SK-N-SH treated with all-trans-retinoic acid at 6 μM for 48 hours (cell line): ENCODE measurements at regions not wholly inside any gene's neighbourhood (a gene's known extent, or its start where the extent isn't known, plus 50 kb on each side); places are given as distances from the start of the nearest gene placed in this dataset.

Experiments used
- ATAC-seq: fragments of 200-7000 bp; cut with Tn5 transposase; 3 replicates; pipeline ENCODE4 v1.9.1; 2020; ENCODE audit warnings: mild to moderate bottlenecking, moderate library complexity
- ARNTL ChIP-seq: fragments of 450-650 bp; formaldehyde crosslinking; IDR thresholded peaks from 2 replicates; pipeline ENCODE4 v1.5.0; 2020; ENCODE audit warnings: low read depth, mild to moderate bottlenecking, moderate library complexity, borderline replicate concordance
- BACH2 ChIP-seq: fragments of 250-450 bp; sonication (Bioruptor Pico); IDR thresholded peaks from 2 replicates; pipeline ENCODE4 v1.9.0; 2021; ENCODE audit warnings: mild to moderate bottlenecking, borderline replicate concordance
- CREB5 ChIP-seq: fragments of 250-450 bp; sonication (Bioruptor Pico); IDR thresholded peaks from 2 replicates; pipeline ENCODE4 v1.5.1; 2020; ENCODE audit warnings: low read depth, mild to moderate bottlenecking, moderate library complexity
- CSDC2 ChIP-seq: fragments of 250-450 bp; sonication (Bioruptor Pico); IDR thresholded peaks from 2 replicates; pipeline ENCODE4 v1.5.0; 2020; ENCODE audit warnings: mild to moderate bottlenecking, moderate library complexity
- CSRNP3 ChIP-seq: fragments of 250-450 bp; sonication (Bioruptor Pico); IDR thresholded peaks from 2 replicates; pipeline ENCODE4 v1.5.1; 2021; ENCODE audit warnings: mild to moderate bottlenecking, moderate library complexity
- ESRRG ChIP-seq: fragments of 250-450 bp; sonication (Bioruptor Pico); IDR thresholded peaks from 2 replicates; pipeline ENCODE4 v1.6.1; 2021; ENCODE audit warnings: mild to moderate bottlenecking
- GLIS3 ChIP-seq: fragments of 250-450 bp; sonication (Bioruptor Pico); IDR thresholded peaks from 2 replicates; pipeline ENCODE4 v1.5.0; 2020; ENCODE audit warnings: mild to moderate bottlenecking, moderate library complexity
- ISL1 ChIP-seq: fragments of 250-450 bp; sonication (Bioruptor Pico); IDR thresholded peaks from 2 replicates; pipeline ENCODE4 v2.1.2; 2022; ENCODE audit warnings: mild to moderate bottlenecking, moderate library complexity
- OSR1 ChIP-seq: fragments of 250-450 bp; sonication (Bioruptor Pico); IDR thresholded peaks from 2 replicates; pipeline ENCODE4 v1.8.0; 2022; ENCODE audit warnings: moderate library complexity, mild to moderate bottlenecking, inconsistent platforms
- PATZ1 ChIP-seq: fragments of 250-450 bp; sonication (Bioruptor Pico); IDR thresholded peaks from 2 replicates; pipeline ENCODE4 v1.8.0; 2020; ENCODE audit warnings: mild to moderate bottlenecking, moderate library complexity, borderline replicate concordance
- PPARA ChIP-seq: fragments of 250-450 bp; sonication (Bioruptor Pico); IDR thresholded peaks from 2 replicates; pipeline ENCODE4 v1.5.0; 2020; ENCODE audit warnings: mild to moderate bottlenecking, borderline replicate concordance
- RARB ChIP-seq: fragments of 250-450 bp; sonication (Bioruptor Pico); IDR thresholded peaks from 2 replicates; pipeline ENCODE4 v1.8.0; 2021; ENCODE audit warnings: mild to moderate bottlenecking, moderate library complexity
- SNAI2 ChIP-seq: fragments of 250-450 bp; sonication (Bioruptor Pico); IDR thresholded peaks from 2 replicates; pipeline ENCODE4 v1.5.0; 2020; ENCODE audit warnings: mild to moderate bottlenecking, moderate library complexity
- TCF4 ChIP-seq: fragments of 250-450 bp; sonication (Bioruptor Pico); IDR thresholded peaks from 2 replicates; pipeline ENCODE4 v1.8.0; 2021; ENCODE audit warnings: mild to moderate bottlenecking, moderate library complexity, borderline replicate concordance
- TOX ChIP-seq: fragments of 250-450 bp; sonication (Bioruptor Pico); IDR thresholded peaks from 2 replicates; pipeline ENCODE4 v1.8.0; 2021; ENCODE audit warnings: mild to moderate bottlenecking, moderate library complexity, borderline replicate concordance
- TSHZ2 ChIP-seq: fragments of 250-450 bp; sonication (Bioruptor Pico); IDR thresholded peaks from 2 replicates; pipeline ENCODE4 v1.5.0; 2020; ENCODE audit warnings: mild to moderate bottlenecking, moderate library complexity
- ZC3H10 ChIP-seq: fragments of 250-450 bp; sonication (Bioruptor Pico); IDR thresholded peaks from 2 replicates; pipeline ENCODE4 v1.5.1; 2021; ENCODE audit warnings: mild to moderate bottlenecking, moderate library complexity
- ZFP3 ChIP-seq: fragments of 250-450 bp; sonication (Bioruptor Pico); IDR thresholded peaks from 2 replicates; pipeline ENCODE4 v1.5.0; 2020; ENCODE audit warnings: mild to moderate bottlenecking, moderate library complexity
- ZFP30 ChIP-seq: fragments of 450-650 bp; formaldehyde crosslinking; IDR thresholded peaks from 2 replicates; pipeline ENCODE4 v1.5.0; 2022; ENCODE audit warnings: mild to moderate bottlenecking, moderate library complexity
- ZNF70 ChIP-seq: fragments of 450-650 bp; formaldehyde crosslinking; IDR thresholded peaks from 2 replicates; pipeline ENCODE4 v1.5.0; 2020; ENCODE audit warnings: mild to moderate bottlenecking, moderate library complexity
- ZNF8 ChIP-seq: fragments of 450-650 bp; formaldehyde crosslinking; IDR thresholded peaks from 2 replicates; pipeline ENCODE4 v1.5.0; 2020; ENCODE audit warnings: mild to moderate bottlenecking, moderate library complexity

GRCh38 chr1:22221233-22221780 is 78.4 kb upstream of the WNT4 start:
- ATAC-seq: no peak
- TF ChIP-seq CSRNP3 (CRISPR knock-in tag) (no peak), ZFP3 (CRISPR knock-in tag) (no peak), ARNTL (CRISPR knock-in tag) (no peak), TOX (CRISPR knock-in tag) (no peak), CREB5 (CRISPR knock-in tag) (no peak), SNAI2 (CRISPR knock-in tag) (no peak), TSHZ2 (CRISPR knock-in tag) (no peak), CSDC2 (CRISPR knock-in tag) (no peak)

GRCh38 chr1:22222723-22223122 is 79.8 kb upstream of the WNT4 start:
- no peak for ATAC-seq
- TF ChIP-seq CSDC2 (CRISPR knock-in tag): no peak
- TF ChIP-seq BACH2 (CRISPR knock-in tag): no peak
- TF ChIP-seq CSRNP3 (CRISPR knock-in tag): no peak
- no peak for TF ChIP-seq PPARA (CRISPR knock-in tag)
- TF ChIP-seq ZFP30 (CRISPR knock-in tag): no peak
- no peak for TF ChIP-seq ZFP3 (CRISPR knock-in tag)
- TF ChIP-seq ARNTL (CRISPR knock-in tag): no peak
- TF ChIP-seq ESRRG (CRISPR knock-in tag): no peak
- TF ChIP-seq GLIS3 (CRISPR knock-in tag): no peak
- no peak for TF ChIP-seq ZNF8 (CRISPR knock-in tag)
- TF ChIP-seq TSHZ2 (CRISPR knock-in tag): no peak
- TF ChIP-seq ZNF70: no peak
- TF ChIP-seq ZC3H10: no peak
- no peak for TF ChIP-seq TCF4 (CRISPR knock-in tag)
- TF ChIP-seq ISL1 (CRISPR knock-in tag): no peak
- no peak for TF ChIP-seq PATZ1 (CRISPR knock-in tag)
- TF ChIP-seq RARB (CRISPR knock-in tag): no peak
- no peak for TF ChIP-seq TOX (CRISPR knock-in tag)
- no peak for TF ChIP-seq CREB5 (CRISPR knock-in tag)
- no peak for TF ChIP-seq OSR1 (CRISPR knock-in tag)
